H9 (cell line): ENCODE measurements at regions not wholly inside any gene's neighbourhood (a gene's known extent, or its start where the extent isn't known, plus 50 kb on each side); places are given as distances from the start of the nearest gene placed in this dataset.

Experiments used
- DNase-seq: peaks from one replicate; pipeline ENCODE4 v3.0.0-alpha.2; 2017
- H2AFZ ChIP-seq: one replicate; pipeline ENCODE4 v1.6.1; 2013; ENCODE audit warnings: mild to moderate bottlenecking, low read length, control low read depth, moderate library complexity
- H2AK5ac ChIP-seq: 2 replicates; pipeline ENCODE4 v1.6.1; 2013; ENCODE audit warnings: low read length, control low read depth, mixed read lengths; ENCODE audit not compliant: insufficient read length
- H2BK120ac ChIP-seq: one replicate; pipeline ENCODE4 v1.6.1; 2013; ENCODE audit warnings: low read depth, mild to moderate bottlenecking, low read length, control low read depth, inconsistent platforms; ENCODE audit not compliant: poor library complexity, severe bottlenecking
- H2BK12ac ChIP-seq: 2 replicates; pipeline ENCODE4 v1.6.1; 2013; ENCODE audit warnings: low read length, control low read depth, mixed read lengths, low read depth; ENCODE audit not compliant: insufficient read length
- H2BK15ac ChIP-seq: 2 replicates; pipeline ENCODE4 v1.6.1; 2013; ENCODE audit warnings: low read depth, low read length, control low read depth
- H2BK20ac ChIP-seq: one replicate; pipeline ENCODE4 v1.6.1; 2013; ENCODE audit warnings: low read depth, mild to moderate bottlenecking, low read length, control low read depth, inconsistent platforms; ENCODE audit not compliant: poor library complexity, severe bottlenecking
- H2BK5ac ChIP-seq: 2 replicates; pipeline ENCODE4 v1.6.1; 2013; ENCODE audit warnings: low read length, control low read depth, mixed read lengths; ENCODE audit not compliant: insufficient read length
- H3K14ac ChIP-seq: 2 replicates; pipeline ENCODE4 v1.6.1; 2013; ENCODE audit warnings: low read length, control low read depth; ENCODE audit not compliant: insufficient read depth
- H3K18ac ChIP-seq: 2 replicates; pipeline ENCODE4 v1.6.1; 2013; ENCODE audit warnings: low read depth, mild to moderate bottlenecking, mixed read lengths, low read length, control low read depth; ENCODE audit not compliant: insufficient read length
- H3K23ac ChIP-seq: 2 replicates; pipeline ENCODE4 v1.6.1; 2013; ENCODE audit warnings: low read length, control low read depth, mixed read lengths, low read depth; ENCODE audit not compliant: insufficient read length
- H3K23me2 ChIP-seq: 2 replicates; pipeline ENCODE4 v1.6.1; 2013; ENCODE audit warnings: low read depth, mild to moderate bottlenecking, mixed read lengths, low read length, control low read depth; ENCODE audit not compliant: insufficient read length, poor library complexity, severe bottlenecking
- H3K27ac ChIP-seq: 2 replicates; pipeline ENCODE4 v1.5.1; 2013; ENCODE audit warnings: low read length, control low read depth, mixed read lengths, low read depth; ENCODE audit not compliant: insufficient read length
- H3K27me3 ChIP-seq: 2 replicates; pipeline ENCODE4 v1.6.1; 2013; ENCODE audit warnings: low read length, control low read depth, inconsistent platforms; ENCODE audit not compliant: insufficient read depth
- H3K4ac ChIP-seq: 2 replicates; pipeline ENCODE4 v1.6.1; 2013; ENCODE audit warnings: low read depth, mild to moderate bottlenecking, control low read depth, inconsistent platforms, low read length, moderate library complexity
- H3K4me1 ChIP-seq: 2 replicates; pipeline ENCODE4 v1.6.1; 2013; ENCODE audit warnings: low read length, control low read depth, inconsistent platforms; ENCODE audit not compliant: insufficient read depth
- H3K4me2 ChIP-seq: 2 replicates; pipeline ENCODE4 v1.6.1; 2013; ENCODE audit warnings: low read length, control low read depth, mixed read lengths; ENCODE audit not compliant: insufficient read length, insufficient read depth
- H3K56ac ChIP-seq: 2 replicates; pipeline ENCODE4 v1.6.1; 2013; ENCODE audit warnings: low read depth, mild to moderate bottlenecking, mixed read lengths, low read length, control low read depth; ENCODE audit not compliant: insufficient read length
- H3K79me1 ChIP-seq: 2 replicates; pipeline ENCODE4 v1.6.1; 2013; ENCODE audit warnings: low read depth, mild to moderate bottlenecking, moderate library complexity, low read length, control low read depth, inconsistent platforms; ENCODE audit not compliant: insufficient read depth, poor library complexity, severe bottlenecking
- H3K79me2 ChIP-seq: 2 replicates; pipeline ENCODE4 v1.6.1; 2013; ENCODE audit warnings: low read length, control low read depth, inconsistent platforms; ENCODE audit not compliant: insufficient read depth
- H3K9ac ChIP-seq: 2 replicates; pipeline ENCODE4 v1.6.1; 2013; ENCODE audit warnings: low read length, control low read depth, mixed read lengths; ENCODE audit not compliant: insufficient read length; ENCODE audit errors: extremely low read depth
- H3K9me3 ChIP-seq: one replicate; pipeline ENCODE4 v1.6.1; 2013; ENCODE audit warnings: low read depth, low read length, inconsistent platforms; ENCODE audit not compliant: control insufficient read depth
- H3T11ph ChIP-seq: one replicate; pipeline ENCODE4 v1.6.1; 2013; ENCODE audit warnings: mild to moderate bottlenecking, low read length, control low read depth, inconsistent platforms
- H4K20me1 ChIP-seq: one replicate; pipeline ENCODE4 v1.6.1; 2013; ENCODE audit not compliant: control insufficient read depth, insufficient read length, insufficient read depth
- H4K5ac ChIP-seq: 2 replicates; pipeline ENCODE4 v1.6.1; 2013; ENCODE audit warnings: low read depth, mild to moderate bottlenecking, mixed read lengths, low read length, control low read depth; ENCODE audit not compliant: insufficient read length
- H4K8ac ChIP-seq: replicated peaks from 2 replicates; pipeline ENCODE4 v1.6.1; 2013; ENCODE audit warnings: low read length, control low read depth, mixed read lengths, low read depth; ENCODE audit not compliant: insufficient read length
- H4K91ac ChIP-seq: 2 replicates; pipeline ENCODE4 v1.6.1; 2013; ENCODE audit warnings: low read depth, mild to moderate bottlenecking, moderate library complexity, mixed read lengths, low read length, control low read depth; ENCODE audit not compliant: insufficient read length
- H3K27ac Mint-ChIP-seq, 3 experiments: 2 replicates in 2 of 3; 3 replicates in 1 of 3; pipeline ENCODE4 v1.8.0; 2020 to 2021; ENCODE audit warnings: mixed read lengths in 3 of 3, mild to moderate bottlenecking in 1 of 3, moderate library complexity in 1 of 3
- H3K27me3 Mint-ChIP-seq: 2 replicates; pipeline ENCODE4 v1.8.0; 2021; ENCODE audit warnings: low read depth, mild to moderate bottlenecking, moderate library complexity, mixed read lengths
- H3K36me3 Mint-ChIP-seq, 3 experiments: 2 replicates in 2 of 3; 3 replicates in 1 of 3; pipeline ENCODE4 v1.8.0; 2020 to 2021; ENCODE audit warnings: low read depth in 3 of 3, mixed read lengths in 3 of 3; ENCODE audit not compliant: insufficient read depth in 1 of 3
- H3K4me1 Mint-ChIP-seq, 2 experiments: 2 replicates each; pipeline ENCODE4 v1.8.0; 2020; ENCODE audit warnings: mixed read lengths in 2 of 2
- H3K4me3 Mint-ChIP-seq, 2 experiments: 2 replicates in 1 of 2; 3 replicates in 1 of 2; pipeline ENCODE4 v1.8.0; 2020 to 2021; ENCODE audit warnings: mild to moderate bottlenecking in 2 of 2, mixed read lengths in 2 of 2, moderate library complexity in 1 of 2
- H3K9me3 Mint-ChIP-seq, 2 experiments: 2 replicates in 1 of 2; 3 replicates in 1 of 2; pipeline ENCODE4 v1.8.0; 2020; ENCODE audit warnings: mild to moderate bottlenecking in 2 of 2, mixed read lengths in 2 of 2, moderate library complexity in 1 of 2
- WGBS: extraction: QIAGEN DNeasy Blood & Tissue Kit; methylation state at CpG from one replicate; pipeline ENCODE4 v1.1.7; 2013; ENCODE audit warnings: missing lambda C conversion rate, low lambda C conversion rate, mixed read lengths; ENCODE audit not compliant: insufficient read length; ENCODE audit errors: extremely low coverage; 5-methylcytosine and 5-hydroxymethylcytosine counted together
- TF ChIP-seq, protein P1 (sequence below): fragments of 200-600 bp; sonication (generic); conservative IDR thresholded peaks from 3 replicates; pipeline ENCODE4 v1.8.0; 2021; ENCODE audit warnings: antibody characterized with exemption, mild to moderate bottlenecking

- H3K18ac ChIP-seq: no peak overlapping the region
- H2AFZ ChIP-seq: no peak overlapping the region
- H3K4me1 Mint-ChIP-seq: peaks cover 0 to 2% of the 10 kb centered on the region in 2 experiments; a peak in 1 of 4 replicates
- no peak overlapping the region for H2BK12ac ChIP-seq
- TF ChIP-seq, protein P1, sequence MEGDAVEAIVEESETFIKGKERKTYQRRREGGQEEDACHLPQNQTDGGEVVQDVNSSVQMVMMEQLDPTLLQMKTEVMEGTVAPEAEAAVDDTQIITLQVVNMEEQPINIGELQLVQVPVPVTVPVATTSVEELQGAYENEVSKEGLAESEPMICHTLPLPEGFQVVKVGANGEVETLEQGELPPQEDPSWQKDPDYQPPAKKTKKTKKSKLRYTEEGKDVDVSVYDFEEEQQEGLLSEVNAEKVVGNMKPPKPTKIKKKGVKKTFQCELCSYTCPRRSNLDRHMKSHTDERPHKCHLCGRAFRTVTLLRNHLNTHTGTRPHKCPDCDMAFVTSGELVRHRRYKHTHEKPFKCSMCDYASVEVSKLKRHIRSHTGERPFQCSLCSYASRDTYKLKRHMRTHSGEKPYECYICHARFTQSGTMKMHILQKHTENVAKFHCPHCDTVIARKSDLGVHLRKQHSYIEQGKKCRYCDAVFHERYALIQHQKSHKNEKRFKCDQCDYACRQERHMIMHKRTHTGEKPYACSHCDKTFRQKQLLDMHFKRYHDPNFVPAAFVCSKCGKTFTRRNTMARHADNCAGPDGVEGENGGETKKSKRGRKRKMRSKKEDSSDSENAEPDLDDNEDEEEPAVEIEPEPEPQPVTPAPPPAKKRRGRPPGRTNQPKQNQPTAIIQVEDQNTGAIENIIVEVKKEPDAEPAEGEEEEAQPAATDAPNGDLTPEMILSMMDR: no peak
- H2BK5ac ChIP-seq: no peak overlapping the region
- DNase-seq: no peak
- H3K27ac Mint-ChIP-seq: no peak overlapping the region
- H3T11ph ChIP-seq: no peak overlapping the region
- no peak overlapping the region for H4K91ac ChIP-seq
- H3K56ac ChIP-seq: no peak overlapping the region
- no peaks in the 10 kb centered on the region for H3K9me3 ChIP-seq
- H3K27me3 ChIP-seq: no peaks in the 10 kb centered on the region
- H3K4me1 ChIP-seq: no peaks in the 10 kb centered on the region
- H3K4me3 Mint-ChIP-seq: no peak overlapping the region
- H4K20me1 ChIP-seq: no peaks in the 10 kb centered on the region
- no peak overlapping the region for H2BK120ac ChIP-seq
- no peak overlapping the region for H2BK15ac ChIP-seq
- H3K23me2 ChIP-seq: no peaks in the 10 kb centered on the region
- H2BK20ac ChIP-seq: no peak overlapping the region
- no peaks in the 10 kb centered on the region for H3K36me3 Mint-ChIP-seq
- no peak overlapping the region for H3K27ac ChIP-seq
- no peak overlapping the region for H3K9ac ChIP-seq
- no peak overlapping the region for H3K14ac ChIP-seq
- H3K79me2 ChIP-seq: no peaks in the 10 kb centered on the region
- H3K4ac ChIP-seq: no peak overlapping the region
- WGBS: no CpG with 5 or more reads among the region's 1 CpG
- H4K5ac ChIP-seq: no peak overlapping the region
- H2AK5ac ChIP-seq: no peak overlapping the region
- no peak overlapping the region for H4K8ac ChIP-seq
- H3K23ac ChIP-seq: no peak overlapping the region
- no peak overlapping the region for H3K4me2 ChIP-seq
- no peaks in the 10 kb centered on the region for H3K79me1 ChIP-seq
- no peaks in the 10 kb centered on the region for H3K27me3 Mint-ChIP-seq
- no peaks in the 10 kb centered on the region for H3K9me3 Mint-ChIP-seq
These were observed 352.3 kb upstream of the OR4E1 start for GRCh38 chr14:22025879-22026278.
